OCI-LY1 (cell line): ENCODE measurements at regions not wholly inside any gene's neighbourhood (a gene's known extent, or its start where the extent isn't known, plus 50 kb on each side); places are given as distances from the start of the nearest gene placed in this dataset.

Experiments used
- CTCF ChIP-seq: fragments of 200-600 bp; sonication (generic), shearing (Covaris generic); IDR thresholded peaks from 2 replicates; pipeline ENCODE4 v1.5.1; 2017; ENCODE audit warnings: mild to moderate bottlenecking, antibody characterized with exemption, low read length, moderate library complexity, mixed read lengths
- EZH2 ChIP-seq: fragments of 200-600 bp; sonication (generic), shearing (Covaris generic); IDR thresholded peaks from 2 replicates; pipeline ENCODE4 v1.8.0; 2017; ENCODE audit warnings: borderline replicate concordance, mixed run types, mild to moderate bottlenecking, antibody characterized with exemption, low read length, moderate library complexity, mixed read lengths

DNA sequence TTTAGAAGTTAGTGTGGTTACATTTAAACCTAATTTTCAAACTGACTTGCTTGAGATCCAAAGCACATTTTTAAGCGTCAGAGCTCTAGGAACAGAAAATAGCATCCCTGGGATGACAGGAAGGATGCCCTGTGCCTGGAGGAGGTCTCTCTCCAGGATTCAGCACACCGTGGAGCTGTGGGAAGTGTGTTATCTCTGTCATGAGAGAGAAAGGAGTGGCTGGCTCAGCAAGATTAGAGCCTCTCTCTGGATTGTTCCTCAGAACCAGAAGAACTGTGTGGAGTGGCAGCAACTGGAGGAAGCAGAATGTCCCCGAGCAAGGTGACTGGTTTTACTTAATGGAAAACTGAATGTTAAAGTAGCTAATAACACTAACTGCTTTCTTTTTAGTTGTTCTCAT is 233.6 kb upstream of the TGFBR2 start:
- TF ChIP-seq CTCF (no peak), EZH2 (no peak)
